KMS-11 (cell line): ENCODE measurements at regions not wholly inside any gene's neighbourhood (a gene's known extent, or its start where the extent isn't known, plus 50 kb on each side); places are given as distances from the start of the nearest gene placed in this dataset.

Experiments
- H2AFZ ChIP-seq: fragments of 200-600 bp; sonication (generic); 2 replicates; pipeline ENCODE4 v1.6.1; 2016; ENCODE audit warnings: antibody characterized with exemption, mixed run types, low read depth
- H3K27ac ChIP-seq: fragments of 200-600 bp; sonication (generic); 2 replicates; pipeline ENCODE4 v1.6.1; 2016; ENCODE audit warnings: mild to moderate bottlenecking, mixed run types
- H3K27me3 ChIP-seq: fragments of 200-600 bp; sonication (generic); 2 replicates; pipeline ENCODE4 v1.6.1; 2017; ENCODE audit warnings: mild to moderate bottlenecking, low read depth, mixed run types, moderate library complexity; ENCODE audit not compliant: insufficient read depth
- H3K36me3 ChIP-seq: fragments of 200-600 bp; sonication (generic); 2 replicates; pipeline ENCODE4 v1.6.1; 2017; ENCODE audit warnings: mild to moderate bottlenecking, mixed run types; ENCODE audit not compliant: insufficient read depth
- H3K4me1 ChIP-seq: fragments of 200-600 bp; sonication (generic); 2 replicates; pipeline ENCODE4 v1.6.1; 2016; ENCODE audit warnings: mild to moderate bottlenecking, low read depth, mixed run types; ENCODE audit not compliant: poor library complexity, severe bottlenecking
- H3K4me2 ChIP-seq: fragments of 200-600 bp; sonication (generic); 2 replicates; pipeline ENCODE4 v1.7.0; 2016; ENCODE audit warnings: mild to moderate bottlenecking, mixed run types
- H3K4me3 ChIP-seq: fragments of 200-600 bp; sonication (generic); IDR thresholded peaks from 2 replicates; pipeline ENCODE4 v1.6.1; 2017; ENCODE audit warnings: low read depth, low read length, mixed read lengths; ENCODE audit not compliant: insufficient read depth
- H3K79me2 ChIP-seq: fragments of 200-600 bp; sonication (generic); 2 replicates; pipeline ENCODE4 v1.6.1; 2016; ENCODE audit warnings: low read depth, mixed run types; ENCODE audit not compliant: insufficient read depth
- H3K9ac ChIP-seq: fragments of 200-600 bp; sonication (generic); 2 replicates; pipeline ENCODE4 v1.6.1; 2016; ENCODE audit warnings: mild to moderate bottlenecking, mixed run types
- H4K20me1 ChIP-seq: fragments of 200-600 bp; sonication (generic); 2 replicates; pipeline ENCODE4 v1.6.1; 2016; ENCODE audit warnings: mild to moderate bottlenecking, mixed run types; ENCODE audit not compliant: insufficient read depth
- TF ChIP-seq, protein P1 (sequence below): fragments of 200-600 bp; sonication (generic); conservative IDR thresholded peaks from 2 replicates; pipeline ENCODE4 v1.6.1; 2017; ENCODE audit warnings: low read depth, mild to moderate bottlenecking, antibody characterized with exemption, low read length, moderate library complexity, mixed read lengths

DNA sequence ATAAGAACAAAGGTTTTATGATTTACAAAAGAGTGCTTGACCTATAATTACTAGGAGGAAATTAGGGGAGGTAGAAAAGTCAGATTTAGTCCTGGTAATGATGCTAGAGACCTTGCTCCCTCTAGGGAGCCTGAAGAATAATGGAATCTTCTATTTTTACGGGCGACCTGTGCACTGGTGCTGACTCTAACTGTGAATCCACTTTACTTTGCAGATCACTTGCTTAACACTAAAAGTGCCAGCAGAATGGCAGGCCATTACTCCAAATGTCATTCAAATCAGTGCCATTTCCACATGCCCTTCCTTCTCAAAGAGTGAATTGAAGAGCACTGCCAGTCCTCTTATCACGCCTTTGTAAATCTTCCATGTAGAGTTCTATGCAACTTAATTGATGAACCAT, 359.4 kb upstream of the ARRDC3 start:
- Histone ChIP-seq H3K4me3 (no peak overlapping the region), H3K27ac (no peak overlapping the region), H3K36me3 (no peaks in the 10 kb centered on the region), H3K9ac (no peak overlapping the region), H3K79me2 (no peaks in the 10 kb centered on the region), H3K4me2 (no peak overlapping the region), H3K27me3 (no peaks in the 10 kb centered on the region), H2AFZ (no peak overlapping the region), H3K4me1 (no peaks in the 10 kb centered on the region), H4K20me1 (no peaks in the 10 kb centered on the region)
- TF ChIP-seq, protein P1, sequence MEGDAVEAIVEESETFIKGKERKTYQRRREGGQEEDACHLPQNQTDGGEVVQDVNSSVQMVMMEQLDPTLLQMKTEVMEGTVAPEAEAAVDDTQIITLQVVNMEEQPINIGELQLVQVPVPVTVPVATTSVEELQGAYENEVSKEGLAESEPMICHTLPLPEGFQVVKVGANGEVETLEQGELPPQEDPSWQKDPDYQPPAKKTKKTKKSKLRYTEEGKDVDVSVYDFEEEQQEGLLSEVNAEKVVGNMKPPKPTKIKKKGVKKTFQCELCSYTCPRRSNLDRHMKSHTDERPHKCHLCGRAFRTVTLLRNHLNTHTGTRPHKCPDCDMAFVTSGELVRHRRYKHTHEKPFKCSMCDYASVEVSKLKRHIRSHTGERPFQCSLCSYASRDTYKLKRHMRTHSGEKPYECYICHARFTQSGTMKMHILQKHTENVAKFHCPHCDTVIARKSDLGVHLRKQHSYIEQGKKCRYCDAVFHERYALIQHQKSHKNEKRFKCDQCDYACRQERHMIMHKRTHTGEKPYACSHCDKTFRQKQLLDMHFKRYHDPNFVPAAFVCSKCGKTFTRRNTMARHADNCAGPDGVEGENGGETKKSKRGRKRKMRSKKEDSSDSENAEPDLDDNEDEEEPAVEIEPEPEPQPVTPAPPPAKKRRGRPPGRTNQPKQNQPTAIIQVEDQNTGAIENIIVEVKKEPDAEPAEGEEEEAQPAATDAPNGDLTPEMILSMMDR = no peak

DNA sequence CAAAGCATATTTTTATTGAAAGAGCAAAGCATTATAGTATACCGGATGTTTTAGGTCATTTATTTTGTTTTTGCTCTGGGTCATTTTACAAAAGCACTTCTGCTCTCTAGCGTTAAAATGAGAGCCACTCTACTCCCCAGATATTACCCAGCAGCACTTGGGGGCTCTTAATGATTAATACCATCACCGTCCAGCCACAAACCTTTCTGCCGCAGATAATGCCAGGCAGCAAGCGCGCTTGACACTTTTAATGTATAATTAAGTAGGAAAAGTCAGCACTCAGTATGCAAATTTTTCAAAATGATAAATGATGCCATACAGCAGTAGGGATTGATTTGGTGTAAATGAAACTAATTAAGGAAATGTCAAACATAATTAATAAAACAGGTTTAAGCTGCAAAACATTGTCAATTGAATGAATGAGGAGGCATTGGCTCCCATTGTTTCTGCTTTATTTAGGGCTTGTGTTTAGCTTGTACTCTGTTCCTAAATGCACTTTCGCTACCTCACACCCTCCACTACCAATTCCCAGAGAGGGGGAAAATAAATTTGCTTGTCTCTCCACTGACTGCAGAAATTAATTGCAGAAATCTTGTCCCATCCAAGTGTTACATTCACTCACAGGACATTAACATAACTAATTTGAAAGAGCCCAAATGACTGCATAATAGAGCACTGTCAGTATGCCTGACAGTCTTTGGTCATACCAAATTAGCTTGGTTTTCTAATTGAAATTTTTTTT, 358.8 kb upstream of the ARRDC3 start:
- H3K4me2 ChIP-seq = no peak overlapping the region
- H2AFZ ChIP-seq = no peak overlapping the region
- H3K27ac ChIP-seq = no peak overlapping the region
- H3K36me3 ChIP-seq = no peaks in the 10 kb centered on the region
- H3K79me2 ChIP-seq = no peaks in the 10 kb centered on the region
- H3K4me3 ChIP-seq = no peak overlapping the region
- no peaks in the 10 kb centered on the region for H4K20me1 ChIP-seq
- H3K9ac ChIP-seq = no peak overlapping the region
- no peaks in the 10 kb centered on the region for H3K27me3 ChIP-seq
- no peaks in the 10 kb centered on the region for H3K4me1 ChIP-seq
- TF ChIP-seq, protein P1 = no peak

DNA sequence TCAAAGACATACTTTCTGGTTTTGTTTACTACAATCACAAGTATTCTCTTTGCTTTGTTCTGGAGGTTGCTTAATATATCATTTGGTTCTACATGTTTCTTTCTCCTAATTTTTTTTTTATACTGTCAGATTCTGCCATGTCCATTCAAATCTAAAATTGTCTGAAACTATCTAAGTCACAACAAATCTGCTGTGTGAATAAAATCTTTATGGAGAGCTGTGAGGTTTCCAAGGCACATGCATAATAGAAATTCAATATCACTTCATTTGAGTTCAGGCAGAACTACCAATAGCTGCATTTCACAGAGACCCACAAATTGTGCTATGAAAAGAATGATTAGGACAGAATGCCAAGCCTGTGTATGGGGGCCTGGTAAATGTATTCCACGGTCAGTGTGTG, 346.9 kb upstream of the ARRDC3 start:
- Histone ChIP-seq H3K27ac (no peak overlapping the region), H3K4me1 (no peaks in the 10 kb centered on the region), H3K4me2 (no peak overlapping the region), H3K36me3 (no peaks in the 10 kb centered on the region), H4K20me1 (no peaks in the 10 kb centered on the region), H3K27me3 (no peaks in the 10 kb centered on the region), H3K79me2 (no peaks in the 10 kb centered on the region), H3K9ac (no peak overlapping the region), H3K4me3 (no peak overlapping the region), H2AFZ (no peak overlapping the region)
- TF ChIP-seq, protein P1 = no peak

DNA sequence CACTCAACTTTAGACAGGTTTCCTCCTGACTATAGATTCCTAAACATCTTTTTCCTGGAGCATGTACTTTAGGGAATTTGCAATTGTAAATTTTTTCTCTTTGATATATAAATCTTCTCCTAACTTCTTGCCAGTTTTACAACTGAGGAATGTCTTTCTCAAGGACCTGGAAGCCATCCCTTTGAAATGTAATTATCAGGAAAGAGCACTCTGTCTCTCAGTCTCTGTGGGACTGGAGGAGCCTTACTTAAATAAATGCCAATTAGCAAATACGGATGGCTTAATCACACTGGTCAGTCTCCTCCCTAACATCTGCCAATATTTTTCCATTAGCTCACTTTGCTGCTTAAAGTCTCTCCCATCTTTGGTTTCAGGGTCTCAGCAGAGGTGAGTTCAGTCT, 344.3 kb upstream of the ARRDC3 start:
- Histone ChIP-seq H2AFZ (no peak overlapping the region), H3K9ac (no peak overlapping the region), H3K4me2 (no peak overlapping the region), H3K4me1 (no peaks in the 10 kb centered on the region), H3K36me3 (no peaks in the 10 kb centered on the region), H3K27me3 (no peaks in the 10 kb centered on the region), H4K20me1 (no peaks in the 10 kb centered on the region), H3K4me3 (no peak overlapping the region), H3K27ac (no peak overlapping the region), H3K79me2 (no peaks in the 10 kb centered on the region)
- TF ChIP-seq, protein P1 = no peak
